HUES64 (cell line): ENCODE measurements at regions not wholly inside any gene's neighbourhood (a gene's known extent, or its start where the extent isn't known, plus 50 kb on each side); places are given as distances from the start of the nearest gene placed in this dataset.
"Not testable (repeated sequence)": the region's sequence is repeated elsewhere in the genome, so short reads cannot be mapped to it uniquely, and the experiment has no call there.

Experiments
- H3K27ac ChIP-seq: 2 replicates; pipeline ENCODE4 v1.7.0; 2013; ENCODE audit warnings: low read depth, low read length, inconsistent platforms
- H3K27me3 ChIP-seq: 2 replicates; pipeline ENCODE4 v1.6.1; 2013; ENCODE audit warnings: mild to moderate bottlenecking, low read length; ENCODE audit not compliant: insufficient read depth
- H3K36me3 ChIP-seq: 2 replicates; pipeline ENCODE4 v1.6.1; 2013; ENCODE audit warnings: mild to moderate bottlenecking, low read length; ENCODE audit not compliant: insufficient read depth
- H3K4me1 ChIP-seq: 2 replicates; pipeline ENCODE4 v1.6.1; 2013; ENCODE audit warnings: mild to moderate bottlenecking, low read length, moderate library complexity; ENCODE audit not compliant: insufficient read depth
- H3K4me3 ChIP-seq: 2 replicates; pipeline ENCODE4 v1.5.1; 2013; ENCODE audit warnings: mild to moderate bottlenecking, low read length, moderate library complexity
- H3K9ac ChIP-seq: 2 replicates; pipeline ENCODE4 v1.6.1; 2013; ENCODE audit warnings: mild to moderate bottlenecking, low read depth, low read length
- H3K9me3 ChIP-seq: 2 replicates; pipeline ENCODE4 v1.6.1; 2013; ENCODE audit warnings: low read depth, low read length; ENCODE audit not compliant: insufficient read depth
- WGBS: fragments of 150-250, 120-280 bp; methylation state at CpG from one replicate; pipeline ENCODE4 v1.1.7; 2013; ENCODE audit warnings: missing lambda C conversion rate; 5-methylcytosine and 5-hydroxymethylcytosine counted together

GRCh38 chr3:127491024-127491305, 99.6 kb downstream of the TPRA1 start:
- H3K4me1 ChIP-seq, H3K9ac ChIP-seq, H3K27ac ChIP-seq, H3K4me3 ChIP-seq, H3K27me3 ChIP-seq, H3K36me3 ChIP-seq: not testable (repeated sequence)
- H3K9me3 ChIP-seq = peaks cover 20% of the 10 kb centered on the region
- WGBS = no CpG with 5 or more reads among the region's 2 CpGs

- Histone ChIP-seq H3K27ac (no peak overlapping the region), H3K9ac (no peak overlapping the region), H3K36me3 (no peaks in the 10 kb centered on the region), H3K4me1 (0 out of 2 replicates have a peak, but pooled peaks cover 4% of the 10 kb centered on the region), H3K9me3 (peaks cover 20% of the 10 kb centered on the region), H3K27me3 (no peaks in the 10 kb centered on the region), H3K4me3 (no peak overlapping the region)
- 79% methylated on average over 7 of the region's 7 CpGs for WGBS
Measured at GRCh38 chr3:127490271-127491023, 100.1 kb downstream of the TPRA1 start.

- peaks cover 20% of the 10 kb centered on the region for H3K9me3 ChIP-seq
- H3K4me1 ChIP-seq = no peaks in the 10 kb centered on the region
- no peak overlapping the region for H3K9ac ChIP-seq
- no peaks in the 10 kb centered on the region for H3K36me3 ChIP-seq
- no peak overlapping the region for H3K27ac ChIP-seq
- no peaks in the 10 kb centered on the region for H3K27me3 ChIP-seq
- 93% methylated on average over 5 of the region's 5 CpGs for WGBS
- no peak overlapping the region for H3K4me3 ChIP-seq
Measured at GRCh38 chr3:127489357-127489756, 101.2 kb downstream of the TPRA1 start.

- WGBS = 90% methylated on average over 3 of the region's 3 CpGs
Measured at GRCh38 chr3:127488740-127489139, 101.8 kb downstream of the TPRA1 start.

GRCh38 chr3:127488141-127488672, 102.3 kb downstream of the TPRA1 start:
- no peak overlapping the region for H3K9ac ChIP-seq
- no peak overlapping the region for H3K27ac ChIP-seq
- H3K4me1 ChIP-seq = no peaks in the 10 kb centered on the region
- WGBS = 87% methylated on average over 8 of the region's 8 CpGs
- no peaks in the 10 kb centered on the region for H3K27me3 ChIP-seq
- H3K4me3 ChIP-seq = no peak overlapping the region
- H3K9me3 ChIP-seq = peaks cover 9% of the 10 kb centered on the region; the same call in 1 of the 2 replicates
- no peaks in the 10 kb centered on the region for H3K36me3 ChIP-seq

More at GRCh38 chr3:127488740-127489139, 101.8 kb downstream of the TPRA1 start:
- Histone ChIP-seq H3K4me1 (no peaks in the 10 kb centered on the region), H3K4me3 (no peak overlapping the region), H3K27ac (no peak overlapping the region), H3K36me3 (no peaks in the 10 kb centered on the region), H3K9ac (no peak overlapping the region), H3K27me3 (no peaks in the 10 kb centered on the region), H3K9me3 (peaks cover 14% of the 10 kb centered on the region)

- no peaks in the 10 kb centered on the region for H3K27me3 ChIP-seq
- 89% methylated on average over 7 of the region's 7 CpGs for WGBS
- no peaks in the 10 kb centered on the region; the same call in 1 of the 2 replicates for H3K9me3 ChIP-seq
- no peak overlapping the region for H3K4me3 ChIP-seq
- no peak overlapping the region for H3K9ac ChIP-seq
- H3K4me1 ChIP-seq = no peaks in the 10 kb centered on the region
- no peak overlapping the region for H3K27ac ChIP-seq
- no peaks in the 10 kb centered on the region for H3K36me3 ChIP-seq
Measured at GRCh38 chr3:127487196-127487595, 103.3 kb downstream of the TPRA1 start.

GRCh38 chr3:127486321-127486944, 104.1 kb downstream of the TPRA1 start:
- no peak overlapping the region for H3K9ac ChIP-seq
- no peaks in the 10 kb centered on the region for H3K4me1 ChIP-seq
- WGBS = 93% methylated on average over 10 of the region's 10 CpGs
- no peaks in the 10 kb centered on the region for H3K9me3 ChIP-seq
- H3K27me3 ChIP-seq = no peaks in the 10 kb centered on the region
- no peak overlapping the region for H3K4me3 ChIP-seq
- no peak overlapping the region for H3K27ac ChIP-seq
- H3K36me3 ChIP-seq = no peaks in the 10 kb centered on the region

- Histone ChIP-seq H3K27ac (no peak overlapping the region), H3K9ac (no peak overlapping the region), H3K9me3 (no peaks in the 10 kb centered on the region), H3K4me3 (no peak overlapping the region), H3K27me3 (no peaks in the 10 kb centered on the region), H3K4me1 (no peaks in the 10 kb centered on the region), H3K36me3 (no peaks in the 10 kb centered on the region)
- 94% methylated on average over 8 of the region's 8 CpGs for WGBS
Measured at GRCh38 chr3:127485396-127486170, 105.0 kb downstream of the TPRA1 start.

GRCh38 chr3:127484601-127485388, 105.7 kb downstream of the TPRA1 start:
- H3K27ac ChIP-seq = no peak overlapping the region
- H3K4me1 ChIP-seq = no peaks in the 10 kb centered on the region
- no peaks in the 10 kb centered on the region for H3K36me3 ChIP-seq
- no peaks in the 10 kb centered on the region for H3K27me3 ChIP-seq
- no peak overlapping the region for H3K4me3 ChIP-seq
- H3K9me3 ChIP-seq = no peaks in the 10 kb centered on the region
- WGBS = 79% methylated on average over 8 of the region's 9 CpGs
- H3K9ac ChIP-seq = no peak overlapping the region

- 92% methylated on average over 18 of the region's 18 CpGs for WGBS
- Histone ChIP-seq H3K36me3 (no peaks in the 10 kb centered on the region), H3K9ac (no peak overlapping the region), H3K4me1 (peaks cover 6% of the 10 kb centered on the region), H3K27ac (no peak overlapping the region), H3K4me3 (no peak overlapping the region), H3K9me3 (no peaks in the 10 kb centered on the region), H3K27me3 (no peaks in the 10 kb centered on the region)
Measured at GRCh38 chr3:127483902-127484591, 106.5 kb downstream of the TPRA1 start.
